ENCODE measurements at regions not wholly inside any gene's neighbourhood (a gene's known extent, or its start where the extent isn't known, plus 50 kb on each side); places are given as distances from the start of the nearest gene placed in this dataset.

DNA sequence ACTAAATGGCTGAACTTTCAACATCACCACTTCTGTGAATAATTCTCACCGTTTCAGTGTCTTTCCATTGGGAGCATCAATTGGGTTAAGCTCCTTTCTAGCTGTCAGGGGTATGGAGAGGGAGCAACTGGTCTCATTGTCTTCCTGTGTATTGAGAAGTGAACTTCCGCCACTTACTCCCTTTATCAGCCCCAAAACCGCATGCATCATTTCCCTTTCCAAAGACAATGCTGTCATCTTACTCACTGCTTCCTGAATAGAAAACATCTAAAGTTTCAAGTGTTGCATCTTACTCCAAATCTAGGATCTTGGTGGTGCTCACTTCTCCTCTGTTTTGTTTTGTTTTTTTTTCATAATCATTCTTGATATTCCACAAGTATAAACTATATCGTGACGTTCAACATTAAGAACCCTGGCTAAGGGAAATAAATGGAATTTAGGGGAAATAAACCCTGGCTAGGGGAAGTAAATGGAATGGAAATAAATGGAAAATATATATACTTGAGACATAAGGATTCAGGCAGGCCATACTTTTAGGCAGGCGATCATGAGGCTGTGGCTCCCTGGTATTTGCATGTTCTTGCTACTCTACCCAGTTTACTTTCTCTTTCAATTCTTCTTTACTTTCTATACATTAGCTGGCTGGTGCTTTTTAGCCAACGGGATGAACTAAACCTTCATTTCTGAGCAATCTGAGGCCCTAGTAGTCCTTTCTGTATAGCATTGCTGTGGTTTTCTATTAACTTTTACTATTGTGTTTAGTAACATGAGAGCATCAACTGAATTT is 371.9 kb downstream of the BMPER start:
- DNase-seq, result no peak

DNA sequence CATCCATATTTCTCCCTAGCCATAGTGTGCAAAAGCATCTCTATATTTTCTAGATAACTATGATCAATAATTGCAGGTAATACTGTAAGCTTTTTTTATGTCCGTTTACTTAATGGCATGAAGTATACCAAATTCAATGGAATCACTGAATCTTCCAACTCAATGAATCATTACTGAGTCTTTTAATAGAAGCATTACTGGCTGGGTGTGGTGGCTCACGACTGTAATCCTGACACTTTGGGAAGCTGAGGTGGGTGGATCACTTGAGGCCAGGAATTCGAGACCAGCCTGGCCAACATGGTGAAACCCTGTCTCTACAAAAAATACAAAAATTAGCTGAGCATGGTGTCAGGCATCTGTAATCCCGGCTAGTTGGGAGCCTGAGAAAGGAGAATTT is 372.5 kb downstream of the BMPER start:
- no peak for DNase-seq

DNA sequence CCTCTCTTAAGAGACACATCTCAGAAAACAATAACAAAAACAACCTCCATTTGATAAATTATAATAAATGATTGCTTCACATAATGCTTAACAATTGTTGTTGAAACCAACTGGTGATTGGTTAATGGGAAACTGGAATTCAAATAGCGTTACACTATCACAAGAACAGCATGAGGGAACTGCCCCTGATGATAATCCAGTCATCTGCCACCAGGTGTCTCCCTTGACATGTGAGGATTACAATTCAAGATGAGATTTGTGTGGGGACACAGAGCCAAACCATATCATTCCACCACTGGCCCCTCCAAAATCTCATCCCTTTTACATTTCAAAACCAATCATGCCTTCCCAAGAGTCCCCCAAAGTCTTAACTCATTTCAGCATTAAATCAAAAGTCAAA is 375.9 kb downstream of the BMPER start:
- DNase-seq, result no peak

DNA sequence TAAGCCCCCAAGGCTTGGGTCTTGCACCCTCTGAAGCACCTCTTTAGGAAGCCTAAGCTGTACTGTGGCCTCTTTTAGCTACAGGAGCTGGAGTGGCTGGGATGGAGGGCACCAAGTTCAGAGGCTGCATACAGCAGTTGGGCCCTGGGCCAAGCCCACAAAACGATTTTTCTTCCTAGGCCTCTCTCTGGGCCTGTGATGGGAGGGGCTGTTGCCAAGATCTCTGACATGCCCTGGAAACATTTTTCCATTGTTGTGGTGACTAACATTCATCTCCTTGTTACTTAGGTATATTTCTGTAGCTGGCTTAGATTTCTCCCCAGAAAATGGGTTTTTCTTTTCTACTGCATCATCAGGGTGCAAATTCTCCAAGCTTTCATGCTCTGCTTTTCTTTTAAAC is 375.7 kb upstream of the NPSR1 start:
- no peak for DNase-seq

DNA sequence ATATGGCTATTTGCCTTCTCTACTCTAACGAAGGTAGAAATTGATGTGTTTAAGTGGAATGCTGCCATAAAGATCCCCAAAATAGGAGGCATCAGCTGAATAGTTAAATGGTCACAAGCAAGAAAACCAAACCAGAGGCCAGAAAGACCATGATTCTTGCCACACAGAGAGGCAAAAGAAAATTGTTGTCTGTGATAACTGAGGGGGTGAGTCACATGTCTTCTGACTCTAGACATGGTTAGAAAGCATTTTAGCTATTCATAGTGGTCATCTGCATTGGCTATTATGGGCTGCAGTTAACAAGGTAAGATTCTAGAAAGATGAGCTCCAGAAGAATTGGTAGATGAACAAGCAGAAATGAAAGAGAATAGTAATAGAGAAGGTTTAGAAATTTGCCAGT is 361.4 kb upstream of the NPSR1 start:
- no peak for DNase-seq

DNA sequence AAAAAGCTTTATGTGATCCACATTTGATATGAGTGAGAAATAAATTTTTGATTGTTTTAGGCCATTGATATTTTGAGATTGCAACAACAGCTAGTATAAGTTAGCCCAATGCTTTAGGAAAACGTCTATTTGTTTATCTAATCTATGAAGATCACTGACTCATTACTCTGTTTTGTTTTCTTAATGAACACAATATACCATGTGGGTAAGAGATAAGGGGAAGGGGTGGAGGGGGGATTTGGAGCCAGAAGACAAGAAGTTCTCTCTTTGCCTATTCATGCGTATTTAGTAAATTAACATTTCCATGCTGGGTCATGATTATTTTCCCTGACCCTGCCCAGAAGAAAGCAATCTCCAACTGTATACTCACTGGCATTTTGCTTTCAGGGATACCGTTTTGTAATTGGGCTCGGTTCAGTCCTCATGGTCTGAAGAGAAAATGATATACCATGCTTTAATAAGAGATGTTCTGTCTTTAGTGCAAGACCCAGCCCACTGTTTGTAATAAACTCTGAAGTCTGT is 359.5 kb upstream of the NPSR1 start:
- DNase-seq, result no peak

DNA sequence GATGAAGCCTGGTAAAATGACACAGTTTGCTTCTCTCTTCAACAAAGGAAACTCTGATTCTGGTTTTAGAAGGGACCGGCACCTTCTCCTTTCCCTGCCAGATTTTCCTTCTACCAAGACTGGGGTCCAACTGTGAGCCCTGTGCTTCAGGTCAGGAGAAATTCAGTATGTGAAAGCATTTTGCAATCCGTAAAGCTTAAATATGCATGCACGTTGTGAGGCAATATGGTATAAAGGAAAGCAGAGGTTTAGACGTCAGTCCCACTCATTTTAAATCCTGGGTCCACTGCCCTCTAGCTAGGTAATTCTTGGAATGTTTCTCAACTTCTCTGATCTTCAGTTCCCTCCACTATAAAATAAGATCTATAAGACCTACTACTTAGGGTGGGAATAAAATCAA is 359.0 kb upstream of the NPSR1 start:
- no peak for DNase-seq

DNA sequence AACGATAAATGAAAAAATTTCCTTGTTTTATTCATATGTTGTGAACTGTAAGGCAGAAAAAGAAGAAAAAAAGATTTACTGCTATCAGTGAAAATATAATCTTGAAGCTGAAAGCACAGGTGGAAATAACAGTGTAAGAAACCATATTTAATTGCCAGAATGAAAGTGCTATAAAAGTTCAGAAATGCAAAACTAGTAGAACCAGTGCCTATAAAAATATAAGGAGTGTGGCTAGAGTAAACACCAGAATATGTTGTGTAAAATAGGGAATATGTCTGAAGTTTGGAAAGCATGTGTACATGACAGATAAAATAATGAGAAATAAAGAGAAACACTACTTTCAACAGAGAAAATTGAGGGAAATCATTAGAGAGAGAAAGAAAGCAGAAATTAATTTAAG is 350.5 kb upstream of the NPSR1 start:
- no peak for DNase-seq

DNA sequence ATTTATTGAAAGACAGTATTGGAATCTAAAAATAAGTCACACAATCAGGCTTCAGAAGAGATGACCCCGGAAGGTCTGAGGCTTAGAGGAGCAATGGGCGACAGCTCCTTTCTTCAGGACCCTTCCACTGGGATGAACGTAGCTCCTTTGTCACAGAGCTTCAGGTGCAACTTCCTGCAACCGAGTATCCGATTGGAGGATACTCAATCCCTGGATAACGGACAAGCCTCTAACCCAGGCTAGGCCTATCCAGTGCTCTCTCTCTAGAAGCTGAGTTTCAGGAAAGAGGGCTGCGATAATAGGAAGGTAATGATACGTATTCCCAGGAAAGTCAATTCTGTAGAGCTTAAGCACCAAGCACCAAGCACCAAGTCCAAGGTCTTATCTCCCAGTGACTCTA is 349.4 kb upstream of the NPSR1 start:
- DNase-seq, result no peak

DNA sequence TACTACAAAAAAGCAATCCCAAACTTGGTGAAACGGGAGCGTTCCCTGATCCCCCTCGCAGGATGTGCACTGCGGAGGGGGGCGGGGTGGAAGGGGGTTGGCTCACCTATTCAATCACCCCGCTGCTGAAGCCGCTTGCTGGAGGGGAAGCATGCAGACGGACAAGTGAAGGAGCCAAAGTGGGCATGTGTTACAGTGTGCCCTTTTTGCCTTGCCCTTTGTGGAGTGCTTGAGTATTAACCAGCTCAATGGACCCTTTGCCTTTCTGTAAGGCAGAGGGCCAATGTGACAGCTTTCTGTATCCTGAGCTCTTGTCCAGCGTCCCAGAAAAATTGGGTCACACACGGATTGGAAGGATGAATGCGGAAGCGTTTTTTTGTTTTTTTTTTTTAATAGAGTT is 348.9 kb upstream of the NPSR1 start:
- DNase-seq, result no peak

DNA sequence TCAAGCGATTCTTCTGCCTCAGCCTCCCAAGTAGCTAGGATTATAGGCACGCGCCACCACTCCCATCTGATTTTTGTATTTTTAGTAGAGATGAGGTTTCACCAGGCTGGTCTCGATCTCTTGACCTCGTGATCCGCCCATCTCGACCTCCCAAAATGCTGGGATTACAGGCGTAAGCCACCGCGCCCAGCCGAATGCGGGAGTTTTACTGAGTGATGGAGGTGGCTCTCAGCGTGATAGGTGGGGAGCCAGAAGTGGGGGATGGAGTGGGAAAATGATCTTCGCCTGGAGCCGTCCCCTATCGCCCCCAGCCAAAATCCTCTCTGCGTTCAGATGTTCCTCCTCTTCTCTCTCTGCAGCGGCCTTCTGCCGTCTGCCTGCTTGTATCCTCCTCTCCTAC is 348.4 kb upstream of the NPSR1 start:
- DNase-seq, result no peak

DNA sequence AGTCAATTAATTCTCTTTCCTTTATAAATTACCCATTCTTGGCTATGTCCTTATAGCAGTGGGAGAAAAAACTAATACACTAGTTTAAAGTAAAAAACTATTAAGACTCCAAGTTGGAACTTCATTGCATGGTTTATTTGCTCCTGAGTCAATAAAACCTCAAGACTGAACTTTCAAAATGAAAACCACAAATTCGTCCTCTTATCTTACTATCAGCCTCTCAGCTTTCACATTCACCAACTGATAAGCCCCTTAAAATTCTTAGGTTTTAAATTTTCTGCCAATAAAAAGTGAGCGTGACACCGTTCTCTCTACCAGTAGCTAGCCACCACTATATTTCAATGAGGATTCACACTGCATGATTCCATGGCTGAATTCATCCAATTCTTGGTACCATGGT is 346.4 kb upstream of the NPSR1 start:
- no peak for DNase-seq

DNA sequence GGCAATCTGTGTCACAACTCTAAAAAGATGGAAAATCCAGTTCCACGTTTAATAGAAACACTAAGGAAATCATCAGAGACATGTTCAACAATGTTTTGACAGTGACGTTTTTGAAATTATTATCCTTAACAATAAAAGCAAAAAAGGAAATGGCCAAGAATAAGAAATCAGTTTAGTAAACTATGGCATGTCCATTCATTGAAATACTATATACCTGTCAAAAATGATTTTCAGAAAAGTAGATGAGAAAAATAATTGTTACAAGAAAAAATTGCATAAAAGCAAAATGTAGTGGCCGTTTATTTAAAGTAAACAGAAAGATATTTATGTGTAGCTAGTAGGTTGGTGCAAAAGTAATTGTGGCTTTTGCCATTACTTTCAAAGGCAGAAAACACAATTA is 345.4 kb upstream of the NPSR1 start:
- no peak for DNase-seq

DNA sequence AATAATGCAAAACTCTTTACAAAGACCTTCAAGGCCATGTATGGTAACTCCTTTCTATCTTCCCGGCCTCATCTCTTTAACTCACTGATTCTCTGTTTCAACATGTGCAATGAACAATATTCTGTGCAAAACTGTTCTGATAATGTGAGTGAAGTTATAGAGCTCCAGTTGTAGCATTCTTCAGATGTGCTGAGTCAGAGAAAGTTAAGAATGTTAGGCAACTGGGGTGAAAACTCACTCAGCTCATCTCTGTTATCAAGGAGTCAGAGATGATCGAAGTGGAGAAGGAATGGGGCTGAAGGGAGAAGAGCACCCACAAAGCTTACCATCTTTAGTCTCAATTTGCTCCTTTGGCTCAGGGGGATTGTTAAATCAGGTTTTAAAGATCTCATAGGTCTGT is 344.7 kb upstream of the NPSR1 start:
- DNase-seq, result no peak

DNA sequence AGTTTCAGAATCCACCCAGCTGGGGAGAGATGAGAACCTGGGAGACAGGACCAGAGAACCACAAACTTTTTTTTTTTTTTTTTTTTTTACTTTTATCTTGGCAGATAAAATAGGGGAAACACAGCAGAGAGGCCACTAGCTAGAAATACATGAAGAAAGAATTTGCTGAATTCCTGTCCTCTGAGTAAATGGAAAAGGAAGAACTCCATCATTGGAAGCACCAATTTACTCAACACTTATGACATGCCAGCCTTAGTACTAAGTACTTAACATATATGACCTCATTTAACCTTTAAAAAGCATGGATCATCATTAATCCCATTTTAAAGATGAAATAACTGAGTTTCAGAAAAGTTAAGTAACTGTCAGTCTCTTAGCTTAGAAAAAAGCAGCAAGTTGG is 343.0 kb upstream of the NPSR1 start:
- no peak for DNase-seq

DNA sequence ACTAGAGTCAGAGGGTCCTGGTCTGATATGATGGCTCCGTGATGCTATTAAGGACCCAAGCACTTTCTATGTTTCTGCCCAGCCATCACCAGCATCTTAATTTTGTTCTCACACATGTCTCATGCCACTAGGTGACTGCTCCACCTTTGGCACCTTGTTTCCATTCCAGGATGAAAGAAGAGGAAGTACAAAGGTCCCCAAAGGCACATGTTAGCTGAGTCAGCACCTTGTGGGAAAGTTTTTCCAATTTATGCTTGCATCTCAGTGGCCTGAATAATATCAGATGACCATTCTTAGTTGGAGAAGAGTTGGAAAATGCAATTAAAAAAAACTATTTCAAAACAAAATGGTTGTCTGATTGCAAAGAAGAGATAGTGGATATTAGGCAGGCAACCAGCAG is 341.0 kb upstream of the NPSR1 start:
- no peak for DNase-seq

DNA sequence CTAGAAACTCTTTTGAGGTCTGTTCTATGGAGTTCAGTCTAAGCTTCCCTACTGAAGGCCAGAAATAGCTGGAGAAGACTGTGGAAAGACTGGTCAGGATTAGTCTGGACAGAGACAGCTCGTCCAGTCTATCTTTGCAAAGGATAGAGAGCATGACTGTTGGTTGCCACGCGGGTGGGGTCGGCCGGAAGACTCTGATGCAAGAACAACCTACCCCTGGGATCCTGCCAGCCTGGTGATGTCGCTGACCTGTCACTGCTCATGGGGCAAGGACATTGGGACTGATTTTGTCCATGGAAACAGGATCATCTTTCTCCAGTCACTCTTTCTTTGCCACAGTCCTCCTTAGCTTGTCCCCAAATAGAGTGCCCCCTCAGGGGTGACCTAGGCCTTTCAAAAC is 337.6 kb upstream of the NPSR1 start:
- no peak for DNase-seq

DNA sequence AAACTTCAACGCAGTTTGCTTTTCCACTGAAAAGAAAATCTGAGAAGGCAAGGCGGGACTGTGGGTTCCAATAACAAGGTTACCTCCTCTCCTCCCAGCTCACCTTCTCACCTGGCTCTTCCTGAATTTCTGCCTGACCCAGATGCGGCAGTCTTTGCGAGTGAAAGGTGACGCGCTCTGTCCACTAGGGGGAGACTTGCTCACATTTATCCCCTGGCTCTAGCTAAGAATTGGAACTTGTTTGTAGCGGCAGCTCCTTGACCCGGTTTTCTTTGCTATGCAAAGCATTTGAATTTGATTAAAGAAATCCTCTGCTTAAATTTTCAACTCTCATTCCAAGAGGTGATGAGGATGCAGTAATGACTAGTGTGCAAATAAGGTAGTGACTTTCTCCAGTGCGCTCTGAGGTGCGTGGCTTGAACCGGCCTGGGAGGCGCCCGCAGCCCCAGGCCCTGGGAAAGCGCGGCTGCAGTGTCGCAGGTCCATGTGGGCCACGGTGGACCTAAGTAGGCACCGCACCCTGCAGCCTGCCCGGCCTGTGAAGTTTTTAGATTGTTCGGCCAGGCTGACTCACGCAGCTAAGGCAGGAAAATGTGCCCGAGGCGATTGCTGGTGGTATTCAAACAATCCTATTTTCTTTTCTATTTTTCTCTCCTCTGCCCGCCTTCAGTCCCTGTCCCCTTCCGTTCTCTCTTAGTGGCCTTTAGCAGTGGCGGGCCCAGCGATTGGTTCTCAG is 336.9 kb upstream of the NPSR1 start:
- DNase-seq, result peak in 1 of 4 experiments; percentile 1

DNA sequence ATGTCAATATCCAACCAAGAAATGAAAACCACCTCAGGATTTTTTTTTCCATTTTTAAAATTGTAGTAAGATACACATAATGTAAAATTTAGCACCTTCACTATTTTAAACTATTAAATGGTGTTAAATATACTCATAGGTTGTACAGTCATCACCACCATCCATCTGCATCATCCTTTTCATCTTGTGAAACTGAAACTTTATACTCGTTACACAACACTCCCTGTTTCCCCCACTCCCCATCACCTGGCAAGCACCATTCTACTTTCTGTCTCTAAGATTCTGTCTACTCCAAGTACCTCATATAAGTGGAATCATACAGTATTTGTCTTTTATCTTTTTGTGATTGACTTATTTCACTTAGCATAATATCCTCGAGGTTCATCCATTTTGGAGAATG is 335.2 kb upstream of the NPSR1 start:
- no peak for DNase-seq

DNA sequence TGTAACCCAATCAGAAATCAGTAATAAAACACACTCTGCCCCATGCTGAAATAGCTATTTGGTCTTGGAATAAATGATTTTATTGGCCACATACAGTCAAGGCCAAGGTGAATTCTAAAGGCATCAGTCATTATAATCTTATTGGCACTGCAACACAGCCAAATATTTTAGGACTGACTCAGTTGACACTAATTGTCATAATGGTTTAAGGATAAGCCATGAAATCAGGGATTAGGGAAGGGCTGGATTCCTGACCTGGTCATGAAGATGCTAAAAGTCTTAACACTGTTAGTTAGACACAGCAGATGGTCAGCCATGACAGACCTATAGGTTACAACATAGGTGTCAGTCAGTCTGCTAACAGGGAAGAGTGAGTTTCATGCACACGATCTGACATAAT is 330.3 kb upstream of the NPSR1 start:
- no peak for DNase-seq

DNA sequence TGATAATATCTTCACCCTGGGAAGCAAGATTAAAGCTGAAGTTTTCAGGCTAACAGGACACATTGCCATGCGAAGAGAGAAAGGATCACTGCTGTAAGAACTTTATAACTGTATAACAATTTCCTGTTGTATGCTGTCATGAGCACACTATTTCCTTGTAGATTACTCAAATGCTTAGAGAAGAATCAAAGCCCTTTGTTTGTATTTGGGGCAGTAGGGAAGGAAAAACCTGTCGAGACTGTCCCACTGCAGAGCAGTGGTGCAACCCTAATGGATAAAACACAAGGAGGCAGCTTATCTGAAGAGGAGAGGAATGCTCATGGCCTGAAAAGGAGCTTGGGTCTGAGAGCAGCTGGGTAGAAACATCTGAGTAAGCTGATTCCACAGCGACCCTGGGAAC is 327.7 kb upstream of the NPSR1 start:
- DNase-seq, result no peak

DNA sequence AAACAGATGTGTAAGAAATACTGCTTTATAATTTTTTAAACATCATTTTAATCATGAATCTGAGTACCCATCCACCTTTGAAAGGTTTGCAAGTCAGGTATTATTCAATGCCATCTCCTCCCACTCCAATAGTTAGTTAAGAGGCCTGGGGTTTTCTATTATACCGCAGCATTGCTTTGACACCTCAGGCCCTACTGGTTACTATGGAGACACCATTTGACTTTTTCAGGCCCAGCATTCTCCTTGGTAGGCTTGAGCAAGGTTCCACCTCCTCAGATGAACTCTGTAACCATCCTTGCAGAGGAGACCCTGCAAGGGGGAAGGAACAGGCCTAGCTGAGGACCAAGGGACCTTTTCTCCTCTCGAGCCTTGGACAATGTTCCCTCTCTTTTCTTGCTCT is 326.9 kb upstream of the NPSR1 start:
- DNase-seq, result no peak

DNA sequence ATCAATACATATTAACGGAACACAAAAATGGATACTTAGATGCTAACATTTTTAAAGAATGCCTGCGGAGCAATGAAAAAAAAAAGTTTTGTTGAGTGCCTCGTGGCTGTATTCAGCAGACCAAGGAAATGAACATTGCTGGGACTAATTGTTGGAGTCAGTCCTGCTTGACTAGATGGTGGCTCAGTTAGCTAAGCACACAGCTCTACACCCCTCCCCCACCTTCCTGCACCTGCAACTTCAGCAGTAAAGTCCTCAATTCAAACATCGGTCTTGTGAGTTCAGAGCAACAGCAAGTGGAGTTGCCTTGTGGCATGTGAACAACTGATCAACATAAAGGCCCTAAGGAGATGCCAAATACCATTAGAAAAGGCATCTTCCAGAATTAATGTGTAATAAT is 326.0 kb upstream of the NPSR1 start:
- DNase-seq, result no peak

DNA sequence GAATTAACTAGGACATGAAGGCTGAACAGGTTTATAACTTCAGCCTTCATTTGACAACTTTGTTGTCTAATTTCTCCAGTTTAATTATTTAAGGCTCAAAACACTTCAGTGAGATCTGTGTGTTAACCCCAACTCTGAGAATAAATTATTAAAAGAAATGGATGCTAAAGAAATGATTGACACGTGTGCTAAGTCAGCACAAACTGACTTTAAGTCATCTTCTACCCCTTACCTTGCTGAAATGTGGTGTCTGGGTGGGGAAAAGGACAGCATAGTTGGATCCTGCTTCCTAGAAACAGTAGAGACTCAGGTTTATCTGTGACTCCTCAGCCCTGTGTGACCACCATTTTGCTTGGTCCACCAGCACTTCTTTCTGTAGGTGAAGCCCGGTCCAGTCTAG is 324.8 kb upstream of the NPSR1 start:
- DNase-seq, result no peak

DNA sequence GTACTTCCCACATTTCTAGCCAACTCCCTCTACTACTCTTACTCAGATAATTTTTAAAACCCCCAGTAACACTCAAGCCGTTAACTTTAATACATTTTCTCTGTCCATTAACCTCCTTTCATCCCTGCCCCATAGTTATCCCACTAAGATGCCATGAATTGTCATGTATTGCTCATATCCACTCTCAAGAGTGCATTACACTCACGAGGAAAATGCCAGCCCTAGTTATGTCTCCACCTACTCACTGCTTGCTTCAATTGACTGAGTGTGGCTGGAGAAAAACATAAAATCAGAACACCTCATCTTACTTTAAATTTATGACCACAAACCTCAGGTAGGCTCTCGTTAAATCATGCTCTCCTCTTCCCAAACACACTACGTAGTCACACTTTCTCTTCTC is 324.1 kb upstream of the NPSR1 start:
- DNase-seq, result no peak

All from activated naive CD4-positive, alpha-beta T cell (primary cell).